Activated CD4-positive, alpha-beta memory T cell treated with anti-CD3 and anti-CD28 coated beads for 36 hours (primary cell): ENCODE measurements at regions not wholly inside any gene's neighbourhood (a gene's known extent, or its start where the extent isn't known, plus 50 kb on each side); places are given as distances from the start of the nearest gene placed in this dataset.
"Not testable (repeated sequence)": the region's sequence is repeated elsewhere in the genome, so short reads cannot be mapped to it uniquely, and the experiment has no call there.

Source experiments
- CTCF ChIA-PET: fragments of 350-600 bp; sonication (Branson Sonifier 250); formaldehyde crosslinking; loops from one replicate; lab custom pipeline; 2021; ENCODE audit warnings: antibody characterized with exemption, inconsistent platforms; lab: Charles Lee
- POLR2A ChIA-PET: fragments of 350-600 bp; sonication (Branson Sonifier 250); formaldehyde crosslinking; loops from one replicate; lab custom pipeline; 2021; ENCODE audit warnings: antibody characterized with exemption; lab: Charles Lee
- DNase-seq: peaks from one replicate; pipeline ENCODE4 v3.0.0-alpha.2; 2020
- H3K27ac Mint-ChIP-seq: one replicate; pipeline ENCODE4 v1.8.0; 2021; ENCODE audit warnings: mixed read lengths
- H3K27me3 Mint-ChIP-seq: one replicate; pipeline ENCODE4 v1.8.0; 2021; ENCODE audit warnings: mixed read lengths
- H3K36me3 Mint-ChIP-seq: one replicate; pipeline ENCODE4 v1.8.0; 2021; ENCODE audit warnings: mixed read lengths
- H3K4me1 Mint-ChIP-seq: one replicate; pipeline ENCODE4 v1.8.0; 2021; ENCODE audit warnings: low read depth, mixed read lengths
- H3K4me3 Mint-ChIP-seq: one replicate; pipeline ENCODE4 v1.8.0; 2021; ENCODE audit warnings: mild to moderate bottlenecking, mixed read lengths
- H3K9me3 Mint-ChIP-seq: one replicate; pipeline ENCODE4 v1.8.0; 2021; ENCODE audit warnings: mixed read lengths
- intact Hi-C: fragments of 100-400 bp; cut with micrococcal nuclease; formaldehyde crosslinking; loops from one replicate; pipeline ENCODE4 v1.15.1; 2023

GRCh38 chr15:91420689-91421088 lies 320.6 kb downstream of the SV2B start:
- H3K4me1 Mint-ChIP-seq = peaks cover 34% of the 10 kb centered on the region
- H3K27me3 Mint-ChIP-seq = no peaks in the 10 kb centered on the region
- no peak overlapping the region for H3K27ac Mint-ChIP-seq
- intact Hi-C loops = loop anchor here (5.0 kb wide), 1 partner anchor 113 kb away; no protein-coding TSS in a partner anchor
- POLR2A ChIA-PET = no interaction called here
- CTCF ChIA-PET = no interaction called here
- DNase-seq = no peak
- no peak overlapping the region for H3K4me3 Mint-ChIP-seq
- H3K9me3 Mint-ChIP-seq = no peaks in the 10 kb centered on the region
- no peaks in the 10 kb centered on the region for H3K36me3 Mint-ChIP-seq

GRCh38 chr15:91422797-91423196 lies 322.7 kb downstream of the SV2B start:
- intact Hi-C loops = loop anchor here (5.0 kb wide), 1 partner anchor 115 kb away; no protein-coding TSS in a partner anchor
- CTCF ChIA-PET = no interaction called here
- Mint-ChIP-seq H3K4me3 (no peak overlapping the region), H3K4me1 (peaks cover 50% of the 10 kb centered on the region), H3K9me3 (no peaks in the 10 kb centered on the region), H3K27ac (no peak overlapping the region), H3K27me3 (no peaks in the 10 kb centered on the region), H3K36me3 (no peaks in the 10 kb centered on the region)
- peak; percentile 18 for DNase-seq
- POLR2A ChIA-PET = no interaction called here

DNA sequence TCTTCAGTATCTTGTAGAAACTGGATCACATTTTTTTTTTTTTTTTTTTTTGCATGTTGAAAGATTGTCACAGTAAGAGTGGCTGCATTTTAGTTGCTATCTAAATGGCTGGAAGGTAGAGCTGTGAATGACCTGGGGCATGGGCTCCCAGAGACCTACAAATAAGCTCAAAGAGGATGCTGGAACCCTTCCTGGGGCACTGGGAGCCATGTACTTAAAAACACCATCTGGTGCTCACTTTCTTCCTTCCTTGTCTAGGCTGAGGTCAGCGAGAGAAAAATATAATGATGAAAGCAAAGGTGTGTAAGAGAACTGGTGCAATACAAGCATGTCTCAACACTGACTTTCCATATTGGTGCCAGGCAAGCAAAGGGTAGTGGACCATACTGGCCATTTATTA lies 323.9 kb downstream of the SV2B start:
- Mint-ChIP-seq H3K4me1 (peaks cover 51% of the 10 kb centered on the region), H3K27me3 (no peaks in the 10 kb centered on the region), H3K36me3 (no peaks in the 10 kb centered on the region), H3K27ac (no peak overlapping the region), H3K4me3 (no peak overlapping the region), H3K9me3 (no peaks in the 10 kb centered on the region)
- CTCF ChIA-PET = no interaction called here
- intact Hi-C loops = loop anchor here (5.0 kb wide), 1 partner anchor 117 kb away; no protein-coding TSS in a partner anchor
- DNase-seq = no peak
- POLR2A ChIA-PET = interaction anchor here (0.6 kb wide), 1 partner anchor 21 kb away, joined by 5 read pairs; no protein-coding TSS in a partner anchor

GRCh38 chr15:91426412-91426811 lies 326.4 kb downstream of the SV2B start:
- intact Hi-C loops = loop anchor here (1.0 to 5.0 kb wide), 2 partner anchors 44 to 96 kb away; no protein-coding TSS in a partner anchor
- Mint-ChIP-seq H3K4me1 (peaks cover 51% of the 10 kb centered on the region), H3K27ac (no peak overlapping the region), H3K36me3 (no peaks in the 10 kb centered on the region), H3K4me3 (no peak overlapping the region), H3K27me3 (no peaks in the 10 kb centered on the region), H3K9me3 (no peaks in the 10 kb centered on the region)
- POLR2A ChIA-PET = no interaction called here
- peak; percentile 75 for DNase-seq
- CTCF ChIA-PET = interaction anchor here (0.6 kb wide), 1 partner anchor 1551 kb away, joined by 3 read pairs; no protein-coding TSS in a partner anchor

DNA sequence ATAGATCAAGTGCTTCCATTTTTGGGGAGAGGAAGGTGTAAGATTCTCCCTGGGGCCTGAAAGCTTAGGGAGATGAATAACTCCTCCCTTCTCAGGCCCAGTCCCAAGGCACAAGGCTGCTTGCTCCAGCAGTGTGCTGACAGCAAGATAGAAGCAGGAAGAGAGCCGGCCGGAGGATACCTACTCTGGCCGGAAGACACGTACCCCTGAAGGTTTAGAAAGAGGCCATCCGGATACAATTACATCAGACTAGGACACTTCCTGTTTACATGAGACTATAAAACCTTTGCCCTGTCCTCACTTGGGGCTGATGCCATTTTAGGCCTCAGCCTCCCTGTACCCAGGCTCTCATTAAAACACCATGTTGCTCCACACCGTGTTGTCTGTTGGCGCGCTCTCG lies 329.9 kb downstream of the SV2B start:
- Mint-ChIP-seq H3K4me1 (peaks cover 23% of the 10 kb centered on the region), H3K27me3 (no peaks in the 10 kb centered on the region), H3K27ac (no peak overlapping the region), H3K4me3 (no peak overlapping the region), H3K36me3 (no peaks in the 10 kb centered on the region), H3K9me3 (no peaks in the 10 kb centered on the region)
- ChIA-PET CTCF (no interaction called here), POLR2A (no interaction called here)
- intact Hi-C loops = loop anchor here (5.0 kb wide), 1 partner anchor 92 kb away; no protein-coding TSS in a partner anchor
- no peak for DNase-seq

DNA sequence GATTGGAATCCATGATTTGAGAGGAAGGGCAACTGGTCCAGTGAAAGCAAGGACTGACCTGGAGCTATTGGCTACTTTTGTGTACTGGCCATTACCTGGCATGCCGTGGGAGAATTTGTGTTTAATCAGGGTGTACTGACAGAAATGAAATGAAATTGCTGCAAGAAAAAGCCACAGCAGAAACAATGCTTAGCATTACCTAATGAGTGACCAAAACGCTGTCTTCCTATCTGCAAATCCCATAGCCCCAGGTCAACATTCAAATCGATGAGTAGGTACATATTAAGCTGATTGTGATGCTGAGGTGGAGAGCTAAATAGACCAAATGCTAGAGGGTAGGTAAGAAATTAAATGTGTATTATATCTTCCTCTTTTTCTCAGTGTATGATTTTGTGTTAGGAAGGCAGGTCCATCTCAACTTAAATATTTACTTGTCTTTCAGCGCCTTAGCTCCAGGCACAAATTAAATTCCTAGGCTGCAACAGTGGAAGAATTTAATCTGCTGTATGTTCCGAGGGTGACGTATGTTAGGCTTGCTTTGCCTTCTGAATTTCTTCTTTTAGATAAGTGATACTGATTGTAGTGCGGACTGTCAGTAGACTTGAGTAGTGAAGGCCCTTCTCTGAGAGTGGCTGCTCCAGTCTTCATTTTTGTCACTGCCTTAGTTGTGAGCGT lies 331.1 kb downstream of the SV2B start:
- POLR2A ChIA-PET = no interaction called here
- DNase-seq = no peak
- CTCF ChIA-PET = no interaction called here
- peaks cover 16% of the 10 kb centered on the region for H3K4me1 Mint-ChIP-seq
- no peak overlapping the region for H3K4me3 Mint-ChIP-seq
- intact Hi-C loops = no loop called here
- no peak overlapping the region for H3K27ac Mint-ChIP-seq
- H3K9me3 Mint-ChIP-seq = no peaks in the 10 kb centered on the region
- H3K36me3 Mint-ChIP-seq = no peaks in the 10 kb centered on the region
- no peaks in the 10 kb centered on the region for H3K27me3 Mint-ChIP-seq

DNA sequence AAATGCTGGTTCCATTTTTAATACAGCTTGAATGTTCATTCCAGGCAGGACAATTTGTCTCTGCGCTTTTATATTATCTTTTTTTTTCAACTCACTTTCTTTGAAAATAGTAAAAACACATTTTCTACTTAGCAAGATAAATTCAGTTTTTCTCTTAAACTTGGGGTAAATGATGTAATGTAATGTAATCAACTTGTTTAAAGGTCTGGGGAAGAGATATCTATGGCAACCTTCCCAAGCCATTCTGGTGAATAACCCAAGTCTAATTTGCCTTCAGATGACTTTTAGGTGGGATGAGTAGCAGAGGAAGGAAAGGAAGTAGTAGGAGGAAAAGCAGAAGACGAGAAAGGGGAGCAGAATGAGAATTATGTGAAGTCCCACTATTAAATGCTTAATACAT lies 335.1 kb downstream of the SV2B start:
- Mint-ChIP-seq H3K36me3 (peaks cover 2% of the 10 kb centered on the region), H3K9me3 (peaks cover 6% of the 10 kb centered on the region), H3K27ac (no peak overlapping the region), H3K4me1 (no peaks in the 10 kb centered on the region), H3K27me3 (no peaks in the 10 kb centered on the region), H3K4me3 (no peak overlapping the region)
- CTCF ChIA-PET = no interaction called here
- DNase-seq = no peak
- intact Hi-C loops = no loop called here
- POLR2A ChIA-PET = no interaction called here

- ChIA-PET CTCF (interaction anchor here (1.0 kb wide), 1 partner anchor 514 kb away, joined by 3 read pairs; no protein-coding TSS in a partner anchor), POLR2A (no interaction called here)
- Mint-ChIP-seq H3K9me3 (peaks cover 23% of the 10 kb centered on the region), H3K27me3 (no peaks in the 10 kb centered on the region), H3K27ac (no peak overlapping the region), H3K36me3 (peaks cover 7% of the 10 kb centered on the region), H3K4me1 (peaks cover 10% of the 10 kb centered on the region), H3K4me3 (no peak overlapping the region)
- DNase-seq = no peak
- intact Hi-C loops = no loop called here
Observed at GRCh38 chr15:91444656-91445055, 344.6 kb downstream of the SV2B start.

DNA sequence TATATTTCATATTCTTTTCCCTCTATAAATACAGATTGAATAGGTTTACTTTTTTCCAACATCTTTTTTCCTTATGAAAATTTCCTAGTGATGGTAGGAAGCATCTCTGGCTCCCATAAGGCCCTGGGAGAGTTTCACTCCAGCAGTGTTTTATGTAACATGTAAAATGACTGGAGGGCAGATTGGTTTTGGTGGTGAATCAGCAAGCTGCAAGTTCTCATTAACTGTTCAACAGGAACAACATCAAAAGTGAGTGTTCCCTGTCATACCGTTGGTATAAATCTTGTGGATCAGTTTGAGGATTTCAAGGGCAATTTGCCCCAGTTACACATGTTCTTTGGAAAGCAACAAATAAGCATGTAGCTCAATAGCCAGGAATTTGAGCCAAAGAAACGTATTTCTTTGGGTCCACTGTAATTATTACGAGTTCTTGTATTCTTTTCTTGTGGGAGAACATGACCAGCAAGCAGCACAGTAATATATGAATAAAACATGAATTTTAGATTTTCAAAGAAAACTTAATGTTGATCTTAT lies 345.7 kb downstream of the SV2B start:
- DNase-seq = no peak
- POLR2A ChIA-PET = no interaction called here
- H3K36me3 Mint-ChIP-seq = peaks cover 5% of the 10 kb centered on the region
- H3K27ac Mint-ChIP-seq = no peak overlapping the region
- intact Hi-C loops = no loop called here
- CTCF ChIA-PET = interaction anchor here (1.0 kb wide), 1 partner anchor 516 kb away, joined by 3 read pairs; no protein-coding TSS in a partner anchor
- no peaks in the 10 kb centered on the region for H3K27me3 Mint-ChIP-seq
- H3K4me3 Mint-ChIP-seq = no peak overlapping the region
- H3K4me1 Mint-ChIP-seq = peaks cover 10% of the 10 kb centered on the region
- peaks cover 15% of the 10 kb centered on the region for H3K9me3 Mint-ChIP-seq

- Mint-ChIP-seq H3K27ac (no peak overlapping the region), H3K4me3 (no peak overlapping the region), H3K4me1 (peaks cover 20% of the 10 kb centered on the region), H3K27me3 (no peaks in the 10 kb centered on the region), H3K9me3 (peaks cover 14% of the 10 kb centered on the region), H3K36me3 (peaks cover 4% of the 10 kb centered on the region)
- CTCF ChIA-PET = no interaction called here
- intact Hi-C loops = no loop called here
- DNase-seq = no peak
- POLR2A ChIA-PET = no interaction called here
Observed at GRCh38 chr15:91447991-91448644, 348.1 kb downstream of the SV2B start.

GRCh38 chr15:91453376-91453775 lies 353.3 kb downstream of the SV2B start:
- POLR2A ChIA-PET = interaction anchor here (0.7 kb wide), 1 partner anchor 434 kb away, joined by 4 read pairs; no protein-coding TSS in a partner anchor
- intact Hi-C loops = not testable (repeated sequence)

DNA sequence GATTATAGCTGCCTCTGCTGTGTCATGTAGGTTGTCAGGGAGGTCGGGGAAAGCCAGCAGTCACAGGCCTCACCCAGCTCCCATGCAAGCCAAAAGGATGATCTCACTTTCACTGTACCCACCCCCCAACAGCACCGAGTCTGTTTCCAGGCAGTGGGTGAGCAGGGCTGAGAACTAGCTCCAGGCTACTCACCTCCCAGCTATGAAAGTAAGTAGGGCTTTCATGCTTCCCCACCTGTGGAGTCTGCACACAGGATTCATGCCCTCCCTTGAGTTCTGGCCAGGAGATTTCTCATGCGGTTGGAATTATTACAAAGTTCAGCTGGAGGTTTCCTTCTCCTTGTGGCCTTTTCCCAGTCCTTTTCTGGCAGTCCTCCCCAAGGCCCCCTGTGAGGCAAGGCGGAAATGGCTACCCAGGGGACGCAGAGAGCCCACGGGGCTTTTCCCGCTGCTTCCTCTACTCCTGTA lies 356.2 kb downstream of the SV2B start:
- no peak overlapping the region for H3K4me3 Mint-ChIP-seq
- H3K36me3 Mint-ChIP-seq = peaks cover 10% of the 10 kb centered on the region
- ChIA-PET POLR2A (no interaction called here), CTCF (no interaction called here)
- H3K4me1 Mint-ChIP-seq = peaks cover 36% of the 10 kb centered on the region
- intact Hi-C loops = no loop called here
- no peaks in the 10 kb centered on the region for H3K27me3 Mint-ChIP-seq
- no peak overlapping the region for H3K27ac Mint-ChIP-seq
- no peak for DNase-seq
- H3K9me3 Mint-ChIP-seq = peaks cover 28% of the 10 kb centered on the region

More at GRCh38 chr15:91453376-91453775, 353.3 kb downstream of the SV2B start:
- H3K27me3 Mint-ChIP-seq, DNase-seq, CTCF ChIA-PET: not testable (repeated sequence)
- Mint-ChIP-seq H3K36me3 (peaks cover 13% of the 10 kb centered on the region), H3K9me3 (peaks cover 32% of the 10 kb centered on the region), H3K4me3 (peak overlapping the region; percentile 30), H3K27ac (peak overlapping the region; percentile 47), H3K4me1 (peaks cover 38% of the 10 kb centered on the region)
